Hepatocyte (in vitro differentiated cells): ENCODE measurements at regions not wholly inside any gene's neighbourhood (a gene's known extent, or its start where the extent isn't known, plus 50 kb on each side); places are given as distances from the start of the nearest gene placed in this dataset.

Source experiments
- DNase-seq: peaks from one replicate; pipeline ENCODE4 v3.0.0-alpha.2; 2016; ENCODE audit warnings: low spot score
- H2AFZ ChIP-seq: fragments of 200-600 bp; sonication (generic); 2 replicates; pipeline ENCODE4 v1.6.0; 2016; ENCODE audit warnings: antibody characterized with exemption, mild to moderate bottlenecking
- H3K27ac ChIP-seq: fragments of 200-600 bp; sonication (generic); 2 replicates; pipeline ENCODE4 v1.5.1; 2016; ENCODE audit warnings: mild to moderate bottlenecking
- H3K27me3 ChIP-seq: fragments of 200-600 bp; sonication (generic); 2 replicates; pipeline ENCODE4 v1.6.1; 2016
- H3K36me3 ChIP-seq: fragments of 200-600 bp; sonication (generic); replicated peaks from 2 replicates; pipeline ENCODE4 v1.5.1; 2016; ENCODE audit warnings: low read depth; ENCODE audit not compliant: insufficient read depth
- H3K4me1 ChIP-seq: fragments of 200-600 bp; sonication (generic); 2 replicates; pipeline ENCODE4 v1.5.1; 2016; ENCODE audit warnings: mild to moderate bottlenecking, moderate library complexity; ENCODE audit not compliant: insufficient read depth
- H3K4me2 ChIP-seq: fragments of 200-600 bp; sonication (generic); 2 replicates; pipeline ENCODE4 v1.6.0; 2016
- H3K4me3 ChIP-seq: fragments of 200-600 bp; sonication (generic); 2 replicates; pipeline ENCODE4 v1.5.1; 2016; ENCODE audit warnings: mild to moderate bottlenecking
- H3K79me2 ChIP-seq: fragments of 200-600 bp; sonication (generic); 2 replicates; pipeline ENCODE4 v1.6.0; 2017; ENCODE audit warnings: mild to moderate bottlenecking
- H3K9me2 ChIP-seq: fragments of 200-600 bp; sonication (generic); replicated peaks from 2 replicates; pipeline ENCODE4 v1.6.0; 2017; ENCODE audit warnings: mild to moderate bottlenecking; ENCODE audit not compliant: insufficient read depth
- H3K9me3 ChIP-seq: fragments of 200-600 bp; sonication (generic); 2 replicates; pipeline ENCODE4 v1.5.1; 2016; ENCODE audit warnings: low read depth, mild to moderate bottlenecking
- H4K20me1 ChIP-seq: fragments of 200-600 bp; sonication (generic); 2 replicates; pipeline ENCODE4 v1.6.0; 2016; ENCODE audit warnings: mild to moderate bottlenecking; ENCODE audit not compliant: insufficient read depth, poor library complexity, severe bottlenecking
- CTCF ChIP-seq: fragments of 200-600 bp; sonication (generic); IDR thresholded peaks from 2 replicates; pipeline ENCODE4 v1.5.1; 2016; ENCODE audit warnings: antibody characterized with exemption, mild to moderate bottlenecking; ENCODE audit not compliant: poor library complexity
- EZH2 ChIP-seq: fragments of 200-600 bp; sonication (generic); IDR thresholded peaks from 2 replicates; pipeline ENCODE4 v1.6.1; 2016; ENCODE audit warnings: antibody characterized with exemption, mild to moderate bottlenecking, borderline replicate concordance
- EZH2phosphoT487 ChIP-seq: fragments of 200-600 bp; sonication (generic); IDR thresholded peaks from one replicate; pipeline ENCODE4 v1.6.1; 2018; ENCODE audit warnings: antibody characterized with exemption, mild to moderate bottlenecking, low read depth, moderate library complexity; ENCODE audit not compliant: unreplicated experiment, severe bottlenecking
- WGBS: methylation state at CpG from one replicate; pipeline ENCODE4 v1.1.6; 2016; ENCODE audit warnings: low lambda C conversion rate; ENCODE audit errors: missing lambda C conversion rate; 5-methylcytosine and 5-hydroxymethylcytosine counted together

- no peak overlapping the region for H2AFZ ChIP-seq
- H3K4me3 ChIP-seq = no peak overlapping the region
- no peaks in the 10 kb centered on the region for H4K20me1 ChIP-seq
- no peak overlapping the region for H3K27ac ChIP-seq
- H3K9me3 ChIP-seq = no peaks in the 10 kb centered on the region
- no peaks in the 10 kb centered on the region for H3K27me3 ChIP-seq
- no peaks in the 10 kb centered on the region for H3K9me2 ChIP-seq
- H3K79me2 ChIP-seq = no peaks in the 10 kb centered on the region
- H3K36me3 ChIP-seq = no peaks in the 10 kb centered on the region
- DNase-seq = no peak
- H3K4me2 ChIP-seq = no peak overlapping the region
- TF ChIP-seq EZH2phosphoT487 = no peak
- TF ChIP-seq EZH2 = no peak
- no peak for TF ChIP-seq CTCF
- H3K4me1 ChIP-seq = peaks cover 6% of the 10 kb centered on the region
- WGBS = 79% methylated on average over 2 of the region's 2 CpGs
These were observed 250.5 kb upstream of the MEOX2 start for GRCh38 chr7:15936991-15937390.

- H3K4me1 ChIP-seq = peaks cover 5% of the 10 kb centered on the region
- H3K27me3 ChIP-seq = no peaks in the 10 kb centered on the region
- H3K4me3 ChIP-seq = no peak overlapping the region
- H3K9me3 ChIP-seq = no peaks in the 10 kb centered on the region
- 54% methylated on average over 1 of the region's 1 CpG for WGBS
- DNase-seq = no peak
- H4K20me1 ChIP-seq = no peaks in the 10 kb centered on the region
- H2AFZ ChIP-seq = no peak overlapping the region
- H3K27ac ChIP-seq = no peak overlapping the region
- H3K4me2 ChIP-seq = no peak overlapping the region
- H3K9me2 ChIP-seq = no peaks in the 10 kb centered on the region
- TF ChIP-seq EZH2 = no peak
- no peak for TF ChIP-seq EZH2phosphoT487
- TF ChIP-seq CTCF = no peak
- no peaks in the 10 kb centered on the region for H3K79me2 ChIP-seq
- H3K36me3 ChIP-seq = no peaks in the 10 kb centered on the region
These were observed 245.8 kb upstream of the MEOX2 start for GRCh38 chr7:15932318-15932717.

GRCh38 chr7:15929411-15929810 lies 242.9 kb upstream of the MEOX2 start:
- Histone ChIP-seq H3K4me1 (no peaks in the 10 kb centered on the region), H4K20me1 (no peaks in the 10 kb centered on the region), H3K4me2 (no peak overlapping the region), H3K79me2 (no peaks in the 10 kb centered on the region), H3K9me2 (no peaks in the 10 kb centered on the region), H3K36me3 (no peaks in the 10 kb centered on the region), H3K27me3 (no peaks in the 10 kb centered on the region), H3K4me3 (no peak overlapping the region), H3K27ac (no peak overlapping the region), H3K9me3 (no peaks in the 10 kb centered on the region), H2AFZ (no peak overlapping the region)
- no peak for DNase-seq
- 72% methylated on average over 1 of the region's 1 CpG for WGBS
- TF ChIP-seq CTCF = no peak
- TF ChIP-seq EZH2phosphoT487 = no peak
- TF ChIP-seq EZH2 = no peak

GRCh38 chr7:15925608-15926007 lies 239.1 kb upstream of the MEOX2 start:
- no peak overlapping the region for H2AFZ ChIP-seq
- H3K4me3 ChIP-seq = no peak overlapping the region
- no peaks in the 10 kb centered on the region for H4K20me1 ChIP-seq
- no peaks in the 10 kb centered on the region for H3K9me3 ChIP-seq
- TF ChIP-seq CTCF (no peak), EZH2phosphoT487 (no peak), EZH2 (no peak)
- H3K79me2 ChIP-seq = no peaks in the 10 kb centered on the region
- no peaks in the 10 kb centered on the region for H3K4me1 ChIP-seq
- no peak overlapping the region for H3K27ac ChIP-seq
- H3K9me2 ChIP-seq = no peaks in the 10 kb centered on the region
- DNase-seq = no peak
- WGBS = 92% methylated on average over 1 of the region's 1 CpG
- H3K4me2 ChIP-seq = no peak overlapping the region
- H3K27me3 ChIP-seq = no peaks in the 10 kb centered on the region
- H3K36me3 ChIP-seq = no peaks in the 10 kb centered on the region
